Stomach (tissue), 8 donors: ENCODE measurements at regions not wholly inside any gene's neighbourhood (a gene's known extent, or its start where the extent isn't known, plus 50 kb on each side); places are given as distances from the start of the nearest gene placed in this dataset.

Experiments
- DNase-seq, 2 donors: peaks; one replicate each; pipeline versions ENCODE4 v3.0.0 to v3.0.0-alpha.2; 2013 to 2019
- H3K27ac ChIP-seq, 5 donors: fragments of 200-600 bp in 4 of 5; sonication (generic) in 4 of 5; one replicate each; pipeline ENCODE4 v1.5.1; 2013 to 2019; ENCODE audit warnings: mild to moderate bottlenecking in 1 of 5, moderate library complexity in 1 of 5
- H3K27me3 ChIP-seq, 3 donors: fragments of 200-600 bp; sonication (generic); one replicate each; pipeline ENCODE4 v1.5.1; 2017 to 2019; ENCODE audit warnings: mixed run types in 1 of 3
- H3K36me3 ChIP-seq, 4 donors: fragments of 200-600 bp; sonication (generic); 1 replicate in 3 of 4; 2 replicates in 1 of 4; pipeline ENCODE4 v1.5.1; 2016 to 2019
- H3K4me1 ChIP-seq, 4 donors: fragments of 200-600 bp; sonication (generic); one replicate each; pipeline ENCODE4 v1.5.1; 2016 to 2019
- H3K4me3 ChIP-seq, 4 donors: fragments of 200-600 bp; sonication (generic) in 3 of 4; one replicate each; pipeline ENCODE4 v1.5.1; 2016 to 2019; ENCODE audit warnings: mild to moderate bottlenecking in 1 of 4
- H3K9me3 ChIP-seq, 4 donors: fragments of 200-600 bp; sonication (generic); one replicate each; pipeline ENCODE4 v1.5.1; 2016 to 2019
- EP300 ChIP-seq: sonication (generic); formaldehyde crosslinking; IDR thresholded peaks from one replicate; pipeline ENCODE4 v1.6.1; 2017; ENCODE audit warnings: antibody characterized with exemption
- POLR2A ChIP-seq, 4 donors: fragments of 450-650 bp; IDR thresholded peaks; one replicate each; pipeline ENCODE4 v1.6.1; 2016; ENCODE audit warnings: antibody characterized with exemption in 4 of 4, control low read depth in 2 of 4, mild to moderate bottlenecking in 1 of 4, moderate library complexity in 1 of 4
- POLR2AphosphoS5 ChIP-seq, 3 donors: sonication (generic); formaldehyde crosslinking; IDR thresholded peaks; one replicate each; pipeline ENCODE4 v1.6.1; 2016; ENCODE audit warnings: antibody characterized with exemption in 3 of 3
- WGBS, 5 donors: extraction: QIAGEN DNeasy Blood & Tissue Kit in 3 of 5; methylation state at CpG; one replicate each; pipeline versions ENCODE4 v1.1.5 to v1.1.7; 2013 to 2018; 5-methylcytosine and 5-hydroxymethylcytosine counted together
- intact Hi-C: fragments of 100-400 bp; cut with DNase I; formaldehyde crosslinking; loops from one replicate; pipeline ENCODE4 v1.15.1; 2023; ENCODE audit warnings: low total_unique reads
- TF ChIP-seq, protein P1 (sequence below), 7 experiments: fragments of 450-650 bp in 4 of 7; fragments of 200-600 bp in 3 of 7; sonication (generic) in 3 of 7; IDR thresholded peaks; one replicate each; pipeline ENCODE4 v1.5.1; 2016 to 2019; ENCODE audit warnings: antibody characterized with exemption in 7 of 7, control low read depth in 2 of 7, mild to moderate bottlenecking in 1 of 7
- donor health status: healthy with polysubstance abuse.
- donor health status: Bipolar disorder and iron deficiency.
- donor health status: healthy.

DNA sequence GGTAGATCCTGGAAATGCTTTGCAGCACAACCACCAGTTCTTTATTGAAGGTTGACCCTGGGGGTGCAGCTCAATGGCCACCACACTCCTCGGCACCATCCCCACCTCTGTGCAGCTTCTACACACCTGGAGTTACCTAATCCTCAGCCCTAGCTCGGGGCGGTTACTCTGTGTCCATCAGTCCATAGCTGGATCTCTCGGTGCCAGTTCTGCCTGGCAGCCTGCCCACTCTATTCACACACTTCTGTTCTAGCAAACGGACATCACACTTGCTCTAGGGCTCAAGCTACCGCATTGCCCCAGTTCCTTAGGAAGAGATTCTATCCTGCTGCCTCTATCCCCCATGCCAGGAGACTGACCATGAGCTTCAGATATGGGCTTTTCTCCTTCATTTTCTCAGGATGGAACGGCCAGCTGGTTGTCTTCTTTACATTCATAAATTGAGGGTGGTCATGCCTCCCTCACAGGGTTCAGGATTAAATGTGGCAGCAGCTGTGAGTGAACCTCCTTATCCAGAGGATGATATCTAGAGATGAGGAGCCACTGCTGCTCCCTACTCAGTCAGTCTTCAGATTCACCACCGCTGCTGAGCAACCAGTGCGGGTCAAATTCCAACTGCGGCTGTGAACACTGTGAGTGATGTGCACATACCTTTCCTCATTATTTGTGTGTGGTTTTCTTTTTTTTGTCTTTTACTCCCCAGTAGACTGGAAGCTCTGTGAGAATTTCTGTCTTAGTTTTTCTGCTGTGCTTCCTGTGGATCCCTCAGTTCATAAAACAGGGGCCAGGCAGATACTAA, 66.9 kb upstream of the TRIB2 start:
- H3K4me1 ChIP-seq = no peaks in the 10 kb centered on the region
- intact Hi-C loops = no loop called here
- peaks cover 0 to 6% (median 0%) of the 10 kb centered on the region in 4 donors for H3K9me3 ChIP-seq
- H3K27me3 ChIP-seq = no peaks in the 10 kb centered on the region
- TF ChIP-seq EP300 = no peak
- no peak for TF ChIP-seq POLR2A (IDR thresholded peaks at IDR 0.05)
- no peak for TF ChIP-seq POLR2AphosphoS5 (IDR thresholded peaks at IDR 0.05)
- TF ChIP-seq, protein P1, sequence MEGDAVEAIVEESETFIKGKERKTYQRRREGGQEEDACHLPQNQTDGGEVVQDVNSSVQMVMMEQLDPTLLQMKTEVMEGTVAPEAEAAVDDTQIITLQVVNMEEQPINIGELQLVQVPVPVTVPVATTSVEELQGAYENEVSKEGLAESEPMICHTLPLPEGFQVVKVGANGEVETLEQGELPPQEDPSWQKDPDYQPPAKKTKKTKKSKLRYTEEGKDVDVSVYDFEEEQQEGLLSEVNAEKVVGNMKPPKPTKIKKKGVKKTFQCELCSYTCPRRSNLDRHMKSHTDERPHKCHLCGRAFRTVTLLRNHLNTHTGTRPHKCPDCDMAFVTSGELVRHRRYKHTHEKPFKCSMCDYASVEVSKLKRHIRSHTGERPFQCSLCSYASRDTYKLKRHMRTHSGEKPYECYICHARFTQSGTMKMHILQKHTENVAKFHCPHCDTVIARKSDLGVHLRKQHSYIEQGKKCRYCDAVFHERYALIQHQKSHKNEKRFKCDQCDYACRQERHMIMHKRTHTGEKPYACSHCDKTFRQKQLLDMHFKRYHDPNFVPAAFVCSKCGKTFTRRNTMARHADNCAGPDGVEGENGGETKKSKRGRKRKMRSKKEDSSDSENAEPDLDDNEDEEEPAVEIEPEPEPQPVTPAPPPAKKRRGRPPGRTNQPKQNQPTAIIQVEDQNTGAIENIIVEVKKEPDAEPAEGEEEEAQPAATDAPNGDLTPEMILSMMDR (IDR thresholded peaks at IDR 0.05) = no peak
- no peak overlapping the region for H3K4me3 ChIP-seq
- WGBS, 5 donors = 48 to 70% (median 63%) methylated on average over 9 to 10 of the region's 10 CpGs
- H3K36me3 ChIP-seq = no peaks in the 10 kb centered on the region
- H3K27ac ChIP-seq = no peak overlapping the region
- peak in 1 of 2 donors; percentile 82 for DNase-seq

DNA sequence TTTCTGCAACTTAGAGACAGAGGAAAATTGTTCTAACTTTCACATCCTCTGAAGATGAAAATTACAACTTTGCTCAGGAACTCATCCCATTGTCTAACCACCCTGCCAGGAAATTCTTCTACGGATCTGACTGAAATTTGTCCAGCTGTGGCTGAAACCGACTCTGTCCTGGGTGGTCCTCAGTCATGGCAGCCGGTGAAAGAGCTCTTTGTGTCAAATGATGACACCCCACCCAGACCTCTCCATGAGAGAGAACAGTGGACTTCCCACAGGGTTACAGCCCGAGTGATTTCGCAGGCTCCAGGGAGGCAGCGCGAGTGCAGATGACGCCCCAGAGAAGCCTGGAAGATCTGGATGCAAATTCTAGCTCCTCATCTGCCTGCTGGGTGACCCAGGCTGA, 65.1 kb upstream of the TRIB2 start:
- H3K36me3 ChIP-seq = no peaks in the 10 kb centered on the region
- no peaks in the 10 kb centered on the region for H3K4me1 ChIP-seq
- TF ChIP-seq POLR2A (IDR thresholded peaks at IDR 0.05) = no peak
- TF ChIP-seq, protein P1 (IDR thresholded peaks at IDR 0.05) = no peak
- no peak for TF ChIP-seq POLR2AphosphoS5 (IDR thresholded peaks at IDR 0.05)
- no peak for TF ChIP-seq EP300
- no peaks in the 10 kb centered on the region for H3K27me3 ChIP-seq
- H3K9me3 ChIP-seq = peaks cover 0 to under 1% (median 0%) of the 10 kb centered on the region in 4 donors
- intact Hi-C loops = no loop called here
- DNase-seq = no peak
- H3K4me3 ChIP-seq = no peak overlapping the region
- WGBS, 5 donors = 85 to 92% (median 88%) methylated on average over 7 to 8 of the region's 8 CpGs
- H3K27ac ChIP-seq = no peak overlapping the region

DNA sequence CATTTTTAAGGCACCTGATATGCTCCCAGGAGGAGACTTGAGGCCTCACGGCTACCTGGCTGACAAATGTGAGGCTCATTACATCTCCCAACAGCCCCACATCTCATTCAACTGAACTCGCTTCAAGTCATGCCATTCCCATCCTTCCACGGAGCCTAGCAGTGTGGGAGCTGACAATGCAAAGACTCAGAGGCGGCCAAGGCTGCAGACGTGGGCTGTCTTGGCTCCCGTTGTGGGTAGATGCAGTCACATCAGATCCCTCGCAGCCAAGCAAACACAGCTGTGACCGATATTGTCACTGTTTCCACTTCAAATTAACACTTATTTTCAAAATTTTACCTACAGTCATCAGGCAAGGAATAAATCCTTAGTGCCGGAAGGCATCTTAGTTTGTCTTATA, 64.0 kb upstream of the TRIB2 start:
- H3K4me1 ChIP-seq = peaks cover 0 to 4% (median 2%) of the 10 kb centered on the region in 4 donors
- no peaks in the 10 kb centered on the region for H3K9me3 ChIP-seq
- intact Hi-C loops = no loop called here
- H3K27ac ChIP-seq = no peak overlapping the region
- DNase-seq = no peak
- WGBS, 5 donors = 86 to 96% (median 91%) methylated on average over 9 of the region's 9 CpGs
- no peak for TF ChIP-seq EP300
- TF ChIP-seq, protein P1 (IDR thresholded peaks at IDR 0.05) = no peak
- TF ChIP-seq POLR2AphosphoS5 (IDR thresholded peaks at IDR 0.05) = no peak
- TF ChIP-seq POLR2A (IDR thresholded peaks at IDR 0.05) = no peak
- no peak overlapping the region for H3K4me3 ChIP-seq
- H3K36me3 ChIP-seq = no peaks in the 10 kb centered on the region
- no peaks in the 10 kb centered on the region for H3K27me3 ChIP-seq

DNA sequence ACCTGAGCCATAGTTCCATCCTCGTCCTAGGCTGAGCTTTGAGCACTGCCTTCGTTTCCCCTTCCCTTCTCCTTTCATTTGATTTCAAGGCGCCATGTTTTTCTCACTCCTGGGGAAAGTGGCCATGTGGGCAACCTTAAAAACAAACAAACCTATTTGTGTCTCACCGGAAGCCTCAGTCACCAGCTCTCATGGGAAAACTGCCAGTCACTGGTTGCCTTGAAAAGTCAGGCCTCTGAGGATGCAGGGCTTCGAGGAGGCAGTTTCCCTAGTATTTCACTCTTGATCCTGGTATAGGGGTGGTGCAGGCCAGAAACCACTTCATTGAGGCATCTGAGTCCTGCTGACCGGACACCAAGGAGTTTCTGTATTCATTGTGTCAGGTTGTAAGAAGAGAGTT, 59.2 kb upstream of the TRIB2 start:
- H3K27ac ChIP-seq = peak overlapping the region; percentile 34 to 84 (median 81)
- no peak for TF ChIP-seq POLR2A (IDR thresholded peaks at IDR 0.05)
- no peaks in the 10 kb centered on the region for H3K27me3 ChIP-seq
- DNase-seq = no peak
- peaks cover 0 to 7% (median 2%) of the 10 kb centered on the region in 4 donors for H3K4me1 ChIP-seq
- no peaks in the 10 kb centered on the region for H3K9me3 ChIP-seq
- intact Hi-C loops = no loop called here
- 62 to 79% (median 66%) methylated on average over 6 of the region's 6 CpGs for WGBS, 5 donors
- H3K36me3 ChIP-seq = no peaks in the 10 kb centered on the region
- no peak overlapping the region for H3K4me3 ChIP-seq

DNA sequence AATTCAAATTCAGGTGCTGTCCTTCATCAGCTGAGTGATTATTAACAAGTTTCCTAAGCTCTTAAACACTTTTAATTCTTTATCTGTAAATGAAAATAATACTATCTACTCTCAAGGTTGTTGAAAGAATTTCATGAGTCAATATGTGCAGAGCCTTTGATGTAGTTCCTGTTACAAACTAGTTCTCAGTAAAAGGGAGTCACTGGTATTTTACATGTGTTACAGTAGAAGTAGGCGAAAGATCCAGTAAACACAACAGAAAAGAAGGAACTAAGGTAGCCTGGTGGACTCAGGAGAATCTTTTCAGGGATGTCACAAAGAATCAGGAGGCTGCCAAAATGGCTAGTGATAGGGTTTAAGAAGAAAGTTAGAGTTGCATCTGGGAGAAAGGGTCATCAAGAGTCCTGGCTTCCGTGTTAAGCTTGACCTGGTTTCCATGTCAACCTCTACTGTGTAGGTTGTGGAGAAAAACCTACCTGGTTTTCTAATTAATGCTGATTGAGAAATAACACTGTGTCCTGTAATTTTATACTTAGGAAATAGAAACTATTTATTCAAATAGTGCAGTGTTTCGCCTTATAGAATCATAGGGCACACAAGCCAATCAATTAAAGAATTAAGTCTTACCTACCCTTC, 58.3 kb upstream of the TRIB2 start:
- TF ChIP-seq POLR2AphosphoS5 (IDR thresholded peaks at IDR 0.05) (peak in 2 of 3 donors; percentile 41 to 43), EP300 (no peak), POLR2A (IDR thresholded peaks at IDR 0.05) (no peak)
- TF ChIP-seq, protein P1 (IDR thresholded peaks at IDR 0.05) = peak in 1 of 7 experiments; percentile 7
- no peaks in the 10 kb centered on the region for H3K9me3 ChIP-seq
- WGBS, 5 donors = 39 to 73% (median 52%) methylated on average over 3 of the region's 3 CpGs
- DNase-seq = peak in 1 of 2 donors; percentile 70
- H3K36me3 ChIP-seq = no peaks in the 10 kb centered on the region
- no peak overlapping the region for H3K4me3 ChIP-seq
- intact Hi-C loops = no loop called here
- H3K27ac ChIP-seq = peak overlapping the region; percentile 53 to 84 (median 81)
- no peaks in the 10 kb centered on the region for H3K27me3 ChIP-seq
- peaks cover 0 to 10% (median 2%) of the 10 kb centered on the region in 4 donors for H3K4me1 ChIP-seq
